ENCODE measurements at regions not wholly inside any gene's neighbourhood (a gene's known extent, or its start where the extent isn't known, plus 50 kb on each side); places are given as distances from the start of the nearest gene placed in this dataset.

DNA sequence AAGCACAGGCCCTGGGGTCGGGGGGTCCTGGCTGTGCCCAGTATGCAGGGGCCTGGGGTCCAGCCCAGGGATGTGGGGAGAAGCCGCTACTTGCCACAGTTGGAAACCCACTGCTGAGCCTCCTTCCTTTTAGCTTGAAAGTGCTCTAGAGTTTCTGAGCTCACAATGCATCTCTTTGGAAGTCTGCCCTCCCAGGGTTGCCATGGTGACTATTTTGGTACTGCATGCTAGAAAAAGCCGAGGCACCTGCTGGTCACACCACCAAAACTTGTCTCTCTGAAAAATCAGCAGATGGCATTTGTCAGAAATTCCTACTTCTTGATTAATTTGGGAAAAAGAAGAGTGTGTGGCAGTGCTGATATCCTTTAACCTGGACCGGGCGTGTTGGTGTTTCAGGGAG lies 151.8 kb downstream of the SEC61B start:
- no peak overlapping the region for H3K4me3 ChIP-seq (ENCODE audit: low read depth, low read length)
- DNase-seq (ENCODE audit: low read depth), result no peak
- TF ChIP-seq, protein P1, sequence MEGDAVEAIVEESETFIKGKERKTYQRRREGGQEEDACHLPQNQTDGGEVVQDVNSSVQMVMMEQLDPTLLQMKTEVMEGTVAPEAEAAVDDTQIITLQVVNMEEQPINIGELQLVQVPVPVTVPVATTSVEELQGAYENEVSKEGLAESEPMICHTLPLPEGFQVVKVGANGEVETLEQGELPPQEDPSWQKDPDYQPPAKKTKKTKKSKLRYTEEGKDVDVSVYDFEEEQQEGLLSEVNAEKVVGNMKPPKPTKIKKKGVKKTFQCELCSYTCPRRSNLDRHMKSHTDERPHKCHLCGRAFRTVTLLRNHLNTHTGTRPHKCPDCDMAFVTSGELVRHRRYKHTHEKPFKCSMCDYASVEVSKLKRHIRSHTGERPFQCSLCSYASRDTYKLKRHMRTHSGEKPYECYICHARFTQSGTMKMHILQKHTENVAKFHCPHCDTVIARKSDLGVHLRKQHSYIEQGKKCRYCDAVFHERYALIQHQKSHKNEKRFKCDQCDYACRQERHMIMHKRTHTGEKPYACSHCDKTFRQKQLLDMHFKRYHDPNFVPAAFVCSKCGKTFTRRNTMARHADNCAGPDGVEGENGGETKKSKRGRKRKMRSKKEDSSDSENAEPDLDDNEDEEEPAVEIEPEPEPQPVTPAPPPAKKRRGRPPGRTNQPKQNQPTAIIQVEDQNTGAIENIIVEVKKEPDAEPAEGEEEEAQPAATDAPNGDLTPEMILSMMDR (IDR thresholded peaks at IDR 0.05; ENCODE audit: insufficient read depth, low read length), result no peak

DNA sequence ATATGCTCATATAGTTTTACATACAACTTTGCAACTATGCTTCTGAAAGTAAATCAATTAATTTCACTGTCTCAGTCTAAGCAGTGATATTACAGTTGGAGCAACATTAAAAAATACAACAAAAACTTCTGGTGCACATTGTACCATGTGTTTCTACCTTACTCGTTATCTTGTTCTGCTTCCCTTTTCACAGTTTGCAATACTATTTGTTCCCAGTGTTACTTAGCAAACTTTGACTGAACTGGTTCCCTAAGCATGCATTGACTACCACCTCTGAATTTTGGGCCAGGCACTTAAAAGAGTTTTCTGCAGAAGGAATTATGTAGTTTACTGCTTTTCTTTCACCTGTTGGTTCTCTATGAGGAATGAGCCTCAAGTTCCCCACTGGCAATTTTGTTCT lies 152.7 kb downstream of the SEC61B start:
- H3K4me3 ChIP-seq (ENCODE audit: low read depth, low read length), result no peak overlapping the region
- TF ChIP-seq, protein P1 (IDR thresholded peaks at IDR 0.05; ENCODE audit: insufficient read depth, low read length), result no peak
- no peak for DNase-seq (ENCODE audit: low read depth)

DNA sequence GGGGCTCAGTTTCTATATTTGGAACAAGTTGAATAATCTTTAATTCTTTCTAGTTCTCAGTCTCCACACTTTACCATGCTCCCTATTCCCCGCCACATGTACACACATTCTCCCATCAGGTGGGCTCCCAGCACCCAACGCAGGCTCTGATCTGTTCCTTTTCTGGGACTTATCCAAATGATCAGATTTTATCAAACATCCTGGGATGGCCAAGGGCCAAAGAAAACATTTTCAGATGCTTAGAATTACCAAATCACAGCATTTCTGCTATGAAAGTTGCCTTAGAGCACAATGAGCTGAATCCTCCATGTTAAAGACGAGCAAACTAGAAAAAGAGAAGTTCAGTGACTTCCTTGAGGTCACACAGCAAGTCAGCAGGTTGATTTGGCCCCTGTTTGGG lies 153.4 kb downstream of the SEC61B start:
- DNase-seq (ENCODE audit: low read depth), result no peak
- TF ChIP-seq, protein P1 (IDR thresholded peaks at IDR 0.05; ENCODE audit: insufficient read depth, low read length), result no peak
- no peak overlapping the region for H3K4me3 ChIP-seq (ENCODE audit: low read depth, low read length)

DNA sequence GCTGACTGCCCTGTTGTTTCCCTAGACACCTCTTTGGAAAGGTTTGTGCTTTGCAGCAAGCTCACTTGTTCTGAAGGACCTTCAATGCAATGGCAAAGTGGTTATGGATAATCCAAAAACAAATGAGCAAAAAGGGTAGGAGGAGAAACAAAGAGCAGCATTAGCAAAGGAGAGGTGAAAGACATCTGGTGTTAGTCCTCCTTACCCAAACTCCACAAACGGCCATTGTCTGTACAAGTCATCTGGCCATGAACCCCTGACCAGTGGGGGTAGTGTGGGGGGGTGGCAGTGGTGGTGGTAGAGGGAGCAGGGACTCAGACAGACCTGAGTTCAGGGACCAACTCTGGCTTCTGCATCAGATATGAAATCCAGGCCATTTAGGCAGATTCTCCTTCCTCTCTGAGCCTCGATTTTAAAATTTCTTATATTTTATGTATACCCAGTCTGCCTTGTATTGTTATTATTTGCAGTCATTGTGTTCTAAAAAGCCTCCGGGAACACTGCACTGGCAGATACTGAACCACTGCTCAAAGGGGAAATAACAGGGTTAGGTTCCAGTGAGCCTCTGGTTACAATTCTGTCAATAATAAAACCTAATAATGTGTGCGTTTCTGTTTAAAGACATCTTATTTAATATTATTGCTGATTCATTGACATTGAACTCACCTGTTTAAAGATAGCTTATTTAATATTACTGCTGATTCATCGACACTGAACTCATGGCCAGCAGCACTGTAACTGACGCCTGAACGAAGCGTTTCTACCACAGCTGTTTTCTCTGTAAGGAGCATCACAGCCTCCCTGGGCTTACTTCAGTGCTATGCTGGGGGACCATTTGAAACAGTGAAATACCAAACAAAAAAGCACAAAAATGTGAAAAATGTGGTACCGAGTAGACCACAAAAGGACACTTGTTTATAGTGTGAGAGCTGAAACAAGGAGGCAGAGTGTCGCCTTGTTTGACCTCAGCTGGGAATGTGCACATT lies 156.0 kb downstream of the SEC61B start:
- DNase-seq (ENCODE audit: low read depth), result no peak
- TF ChIP-seq, protein P1 (IDR thresholded peaks at IDR 0.05; ENCODE audit: insufficient read depth, low read length), result no peak
- no peak overlapping the region for H3K4me3 ChIP-seq (ENCODE audit: low read depth, low read length)

DNA sequence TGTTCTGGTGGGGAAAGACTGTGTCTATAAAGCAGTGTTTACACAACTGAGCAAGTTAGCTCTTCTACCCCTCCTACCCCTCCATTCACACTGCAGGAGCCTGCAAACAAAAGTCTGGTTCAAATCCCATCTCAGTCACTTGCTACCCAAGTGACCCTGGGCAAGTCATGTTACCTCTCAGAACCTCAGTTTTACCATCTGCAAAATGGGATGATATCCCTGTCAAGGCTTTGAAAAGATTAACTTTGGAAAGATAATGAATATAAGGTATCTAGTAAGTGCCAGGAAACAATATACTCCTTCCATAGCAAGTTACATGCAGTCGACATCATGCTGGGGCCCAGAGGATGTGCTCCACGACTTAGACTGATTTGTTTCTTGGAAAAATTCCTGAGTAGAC lies 161.5 kb downstream of the SEC61B start:
- H3K4me3 ChIP-seq (ENCODE audit: low read depth, low read length), result no peak overlapping the region
- TF ChIP-seq, protein P1 (IDR thresholded peaks at IDR 0.05; ENCODE audit: insufficient read depth, low read length), result no peak
- no peak for DNase-seq (ENCODE audit: low read depth)

DNA sequence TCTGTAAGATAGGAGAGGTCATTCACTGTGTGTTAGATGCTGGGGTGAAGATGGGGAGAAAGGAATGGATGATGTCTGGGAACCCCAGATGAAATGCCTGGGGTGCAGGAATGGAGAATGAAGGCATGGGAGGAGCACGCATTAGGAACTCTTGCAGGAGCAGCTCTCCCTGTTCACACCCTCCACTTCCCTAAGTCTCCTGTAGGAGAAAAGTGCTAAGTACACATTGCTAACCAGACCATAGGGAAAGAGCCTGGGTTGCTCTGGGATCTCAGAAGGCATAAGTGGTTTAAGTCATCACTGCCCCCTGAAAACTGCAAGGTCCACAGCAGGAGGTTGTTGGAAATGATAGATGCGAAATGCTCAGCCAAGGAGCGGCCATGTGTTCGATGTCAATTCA lies 163.1 kb downstream of the SEC61B start:
- no peak for DNase-seq (ENCODE audit: low read depth)
- no peak overlapping the region for H3K4me3 ChIP-seq (ENCODE audit: low read depth, low read length)
- TF ChIP-seq, protein P1 (IDR thresholded peaks at IDR 0.05; ENCODE audit: insufficient read depth, low read length), result no peak
